HG03378 (cell line): ENCODE measurements at regions not wholly inside any gene's neighbourhood (a gene's known extent, or its start where the extent isn't known, plus 50 kb on each side); places are given as distances from the start of the nearest gene placed in this dataset.
"Not testable (repeated sequence)": the region's sequence is repeated elsewhere in the genome, so short reads cannot be mapped to it uniquely, and the experiment has no call there.

Experiments
- ATAC-seq: cut with Tn5 transposase; IDR thresholded peaks from one replicate; pipeline ENCODE4 v1.9.1; 2021; ENCODE audit warnings: mild to moderate bottlenecking, moderate library complexity; ENCODE audit not compliant: unreplicated experiment

GRCh38 chr19:5260381-5260967 is 80.1 kb downstream of the PTPRS start:
- no peak for ATAC-seq

- no peak for ATAC-seq
These were observed 80.9 kb downstream of the PTPRS start for GRCh38 chr19:5259750-5260149.

GRCh38 chr19:5257155-5258045 is 83.2 kb downstream of the PTPRS start:
- no peak for ATAC-seq

- no peak for ATAC-seq
These were observed 84.9 kb downstream of the PTPRS start for GRCh38 chr19:5255602-5256231.

- no peak for ATAC-seq
These were observed 85.7 kb downstream of the PTPRS start for GRCh38 chr19:5254944-5255343.

- ATAC-seq = no peak
These were observed 86.1 kb downstream of the PTPRS start for GRCh38 chr19:5254543-5254942.

- ATAC-seq = no peak
These were observed 87.1 kb downstream of the PTPRS start for GRCh38 chr19:5253406-5254110.

- no peak for ATAC-seq
These were observed 89.2 kb downstream of the PTPRS start for GRCh38 chr19:5251096-5252065.

GRCh38 chr19:5250127-5250659 is 90.4 kb downstream of the PTPRS start:
- ATAC-seq = no peak

GRCh38 chr19:5249526-5249925 is 91.1 kb downstream of the PTPRS start:
- ATAC-seq = no peak

- ATAC-seq = no peak
These were observed 92.5 kb downstream of the PTPRS start for GRCh38 chr19:5247957-5248705.

- ATAC-seq = no peak
These were observed 94.0 kb downstream of the PTPRS start for GRCh38 chr19:5246554-5247155.

- ATAC-seq = no peak
These were observed 94.7 kb downstream of the PTPRS start for GRCh38 chr19:5245631-5246553.

- no peak for ATAC-seq
These were observed 96.3 kb downstream of the PTPRS start for GRCh38 chr19:5244351-5244750.

- no peak for ATAC-seq
These were observed 96.7 kb downstream of the PTPRS start for GRCh38 chr19:5243878-5244277.

- not testable (repeated sequence) for ATAC-seq
These were observed 98.7 kb downstream of the PTPRS start for GRCh38 chr19:5241896-5242295.

- ATAC-seq = no peak
These were observed 100.6 kb downstream of the PTPRS start for GRCh38 chr19:5240011-5240410.

GRCh38 chr19:5238700-5239099 is 101.9 kb downstream of the PTPRS start:
- ATAC-seq = no peak
